Neutrophil (primary cell): ENCODE measurements at regions not wholly inside any gene's neighbourhood (a gene's known extent, or its start where the extent isn't known, plus 50 kb on each side); places are given as distances from the start of the nearest gene placed in this dataset.

Experiments
- H3K27ac ChIP-seq: fragments of 200-600 bp; sonication (generic); 2 replicates; pipeline ENCODE4 v1.5.1; 2016; ENCODE audit warnings: mild to moderate bottlenecking, moderate library complexity
- H3K27me3 ChIP-seq: fragments of 200-600 bp; sonication (generic); 2 replicates; pipeline ENCODE4 v1.6.0; 2016; ENCODE audit warnings: mild to moderate bottlenecking
- H3K36me3 ChIP-seq: fragments of 200-600 bp; sonication (generic); 2 replicates; pipeline ENCODE4 v1.5.1; 2017
- H3K4me1 ChIP-seq, 2 experiments: fragments of 200-600 bp in 1 of 2; sonication (generic) in 1 of 2; 1 replicate in 1 of 2; 2 replicates in 1 of 2; pipeline versions ENCODE4 v1.5.1 to v1.6.1; 2013 to 2016; ENCODE audit warnings: low read depth in 1 of 2, low read length in 1 of 2, mild to moderate bottlenecking in 1 of 2, moderate library complexity in 1 of 2; ENCODE audit not compliant: control insufficient read depth in 1 of 2, insufficient read depth in 1 of 2
- H3K4me3 ChIP-seq, 2 experiments: fragments of 200-600 bp in 1 of 2; sonication (generic) in 1 of 2; 1 replicate in 1 of 2; 2 replicates in 1 of 2; pipeline ENCODE4 v1.5.1; 2013 to 2016; ENCODE audit warnings: low read depth in 1 of 2, low read length in 1 of 2, mild to moderate bottlenecking in 1 of 2, moderate library complexity in 1 of 2
- H3K9me3 ChIP-seq: fragments of 200-600 bp; sonication (generic); 2 replicates; pipeline ENCODE4 v1.5.1; 2016
- TF ChIP-seq, protein P1 (sequence below): fragments of 200-600 bp; sonication (generic); IDR thresholded peaks from 2 replicates; pipeline ENCODE4 v1.5.1; 2016; ENCODE audit warnings: antibody characterized with exemption

DNA sequence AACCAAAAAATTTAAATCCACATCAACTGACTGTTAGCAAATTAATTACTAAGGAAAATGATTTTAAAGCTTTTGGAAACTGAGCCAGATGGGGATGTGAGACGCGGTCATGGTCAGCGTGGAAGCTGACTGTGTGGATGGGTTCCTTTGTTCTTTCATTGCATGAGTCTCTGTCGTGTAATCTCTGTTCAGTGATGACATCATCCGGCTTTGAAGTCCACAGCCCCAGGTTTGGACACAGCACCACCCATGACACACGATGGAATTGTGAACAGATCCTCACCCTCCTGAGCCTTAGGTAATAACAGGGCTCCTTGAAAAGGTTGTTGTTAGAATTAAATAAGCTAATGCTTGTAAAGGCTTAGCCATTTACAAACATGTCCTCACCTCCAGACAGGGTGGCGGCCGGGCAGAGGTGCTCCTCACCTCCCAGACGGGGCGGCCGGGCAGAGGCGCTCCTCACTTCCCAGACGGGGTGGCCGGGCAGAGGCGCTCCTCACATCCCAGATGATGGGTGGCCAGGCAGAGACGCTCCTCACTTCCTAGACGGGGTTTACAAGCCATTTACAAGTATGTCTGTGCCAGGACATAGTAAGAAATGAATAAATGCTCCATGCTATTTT lies 677.3 kb downstream of the TBC1D22A start:
- H3K27ac ChIP-seq = no peak overlapping the region
- no peaks in the 10 kb centered on the region for H3K9me3 ChIP-seq
- no peaks in the 10 kb centered on the region for H3K4me1 ChIP-seq
- TF ChIP-seq, protein P1, sequence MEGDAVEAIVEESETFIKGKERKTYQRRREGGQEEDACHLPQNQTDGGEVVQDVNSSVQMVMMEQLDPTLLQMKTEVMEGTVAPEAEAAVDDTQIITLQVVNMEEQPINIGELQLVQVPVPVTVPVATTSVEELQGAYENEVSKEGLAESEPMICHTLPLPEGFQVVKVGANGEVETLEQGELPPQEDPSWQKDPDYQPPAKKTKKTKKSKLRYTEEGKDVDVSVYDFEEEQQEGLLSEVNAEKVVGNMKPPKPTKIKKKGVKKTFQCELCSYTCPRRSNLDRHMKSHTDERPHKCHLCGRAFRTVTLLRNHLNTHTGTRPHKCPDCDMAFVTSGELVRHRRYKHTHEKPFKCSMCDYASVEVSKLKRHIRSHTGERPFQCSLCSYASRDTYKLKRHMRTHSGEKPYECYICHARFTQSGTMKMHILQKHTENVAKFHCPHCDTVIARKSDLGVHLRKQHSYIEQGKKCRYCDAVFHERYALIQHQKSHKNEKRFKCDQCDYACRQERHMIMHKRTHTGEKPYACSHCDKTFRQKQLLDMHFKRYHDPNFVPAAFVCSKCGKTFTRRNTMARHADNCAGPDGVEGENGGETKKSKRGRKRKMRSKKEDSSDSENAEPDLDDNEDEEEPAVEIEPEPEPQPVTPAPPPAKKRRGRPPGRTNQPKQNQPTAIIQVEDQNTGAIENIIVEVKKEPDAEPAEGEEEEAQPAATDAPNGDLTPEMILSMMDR = no peak
- no peak overlapping the region for H3K4me3 ChIP-seq
- H3K36me3 ChIP-seq = no peaks in the 10 kb centered on the region
- H3K27me3 ChIP-seq = no peaks in the 10 kb centered on the region

DNA sequence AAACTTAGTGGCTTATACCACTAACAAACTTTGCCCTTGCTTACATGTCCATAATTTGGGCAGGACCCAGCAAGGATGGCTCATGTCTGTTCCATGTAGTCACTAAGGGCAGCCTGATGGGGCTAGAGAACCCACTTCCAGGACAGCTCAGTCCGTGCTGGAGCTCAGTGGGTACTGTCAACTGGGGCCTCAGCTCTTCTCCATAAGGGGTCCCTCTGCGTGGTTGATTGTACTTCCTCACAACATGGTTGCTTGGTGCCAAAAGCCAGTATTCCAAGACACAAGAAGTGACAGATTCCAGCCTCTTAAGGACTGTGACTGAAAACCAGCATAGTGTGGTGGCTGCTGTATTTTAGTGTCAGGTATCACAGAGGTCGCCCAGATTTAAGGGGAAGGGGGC lies 675.2 kb downstream of the TBC1D22A start:
- TF ChIP-seq, protein P1 = no peak
- Histone ChIP-seq H3K9me3 (no peaks in the 10 kb centered on the region), H3K36me3 (no peaks in the 10 kb centered on the region)

DNA sequence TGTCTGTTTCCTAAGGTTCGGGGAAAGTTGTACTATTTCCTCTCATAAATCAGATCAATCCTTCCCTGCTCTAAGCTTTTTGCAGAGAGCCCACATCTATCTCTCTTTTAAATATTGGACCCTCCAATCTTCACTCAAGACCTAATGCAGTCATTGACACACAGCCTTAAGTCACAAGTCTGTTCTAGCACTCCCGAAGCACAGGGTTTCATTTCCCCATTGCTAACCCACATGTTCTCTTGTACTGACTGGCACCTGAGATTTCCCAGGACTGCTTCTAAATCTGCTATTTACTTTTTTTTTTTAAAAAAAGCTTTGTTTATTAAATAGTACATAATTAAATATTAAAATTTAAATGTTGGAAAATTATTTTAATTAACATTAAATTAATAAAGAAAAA lies 674.7 kb downstream of the TBC1D22A start:
- H3K4me1 ChIP-seq = no peaks in the 10 kb centered on the region
- H3K36me3 ChIP-seq = no peaks in the 10 kb centered on the region
- no peaks in the 10 kb centered on the region for H3K9me3 ChIP-seq
- TF ChIP-seq, protein P1 = no peak
- H3K27me3 ChIP-seq = no peaks in the 10 kb centered on the region
- no peak overlapping the region for H3K27ac ChIP-seq
- H3K4me3 ChIP-seq = no peak overlapping the region

More for the DNA sequence above, 675.2 kb downstream of the TBC1D22A start:
- no peak overlapping the region for H3K4me3 ChIP-seq
- H3K27me3 ChIP-seq = no peaks in the 10 kb centered on the region
- H3K4me1 ChIP-seq = no peaks in the 10 kb centered on the region
- H3K27ac ChIP-seq = no peak overlapping the region

DNA sequence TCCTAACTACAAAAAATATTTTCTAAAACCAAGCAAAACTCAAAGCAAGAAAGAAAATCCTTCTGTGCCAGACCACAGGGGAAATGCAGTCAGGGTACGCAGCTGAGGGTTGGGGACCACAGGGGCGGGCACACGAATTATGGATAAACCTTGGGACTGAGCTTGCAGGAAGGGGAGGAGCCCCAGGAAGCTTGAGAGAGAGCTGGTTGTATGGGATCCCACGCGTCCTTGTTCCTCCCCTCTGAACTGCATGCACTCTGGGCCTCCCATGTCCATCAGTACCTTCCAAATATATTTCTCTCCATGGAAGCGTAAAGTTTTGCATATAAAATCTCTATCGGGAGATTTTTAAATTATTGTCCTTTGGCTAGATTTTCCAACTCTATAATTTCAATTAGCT lies 673.4 kb downstream of the TBC1D22A start:
- H3K36me3 ChIP-seq = no peaks in the 10 kb centered on the region
- TF ChIP-seq, protein P1 = no peak
- no peak overlapping the region for H3K4me3 ChIP-seq
- no peaks in the 10 kb centered on the region for H3K27me3 ChIP-seq
- H3K27ac ChIP-seq = no peak overlapping the region
- H3K9me3 ChIP-seq = no peaks in the 10 kb centered on the region
- H3K4me1 ChIP-seq = no peaks in the 10 kb centered on the region

DNA sequence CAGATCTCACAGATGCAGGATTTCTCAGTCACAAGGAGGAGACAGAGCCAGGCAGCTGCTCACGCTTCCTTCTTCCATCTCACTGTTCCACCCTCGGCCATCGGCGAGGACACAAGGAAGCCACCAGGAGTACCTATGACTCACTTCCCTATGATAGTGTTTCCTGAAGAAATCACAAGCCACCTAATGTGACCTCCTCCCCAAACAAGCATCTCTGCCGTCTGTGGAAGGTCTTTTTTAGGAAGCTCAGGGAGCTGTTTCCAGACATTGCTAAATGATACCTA lies 672.7 kb downstream of the TBC1D22A start:
- Histone ChIP-seq H3K4me1 (no peaks in the 10 kb centered on the region), H3K27me3 (no peaks in the 10 kb centered on the region), H3K4me3 (no peak overlapping the region), H3K27ac (no peak overlapping the region), H3K36me3 (no peaks in the 10 kb centered on the region), H3K9me3 (no peaks in the 10 kb centered on the region)
- TF ChIP-seq, protein P1 = no peak
